Nephron (organoid): ENCODE measurements at regions not wholly inside any gene's neighbourhood (a gene's known extent, or its start where the extent isn't known, plus 50 kb on each side); places are given as distances from the start of the nearest gene placed in this dataset.

Experiments used
- H3K27ac Mint-ChIP-seq, 3 experiments: 2 replicates each; pipeline ENCODE4 v1.8.0; 2020; ENCODE audit warnings: mixed read lengths in 3 of 3, mild to moderate bottlenecking in 2 of 3, moderate library complexity in 1 of 3
- H3K27me3 Mint-ChIP-seq: 2 replicates; pipeline ENCODE4 v1.8.0; 2021; ENCODE audit warnings: low read depth, mild to moderate bottlenecking, moderate library complexity, mixed read lengths
- H3K36me3 Mint-ChIP-seq: 2 replicates; pipeline ENCODE4 v1.8.0; 2020; ENCODE audit warnings: low read depth, mixed read lengths
- H3K4me1 Mint-ChIP-seq: 2 replicates; pipeline ENCODE4 v1.8.0; 2020; ENCODE audit warnings: mixed read lengths
- H3K4me3 Mint-ChIP-seq, 3 experiments: 2 replicates each; pipeline ENCODE4 v1.8.0; 2020; ENCODE audit warnings: mild to moderate bottlenecking in 3 of 3, mixed read lengths in 3 of 3, moderate library complexity in 2 of 3
- H3K9me3 Mint-ChIP-seq: 2 replicates; pipeline ENCODE4 v1.8.0; 2020; ENCODE audit warnings: mixed read lengths
- CTCF ChIP-seq, 3 experiments: fragments of 200-600 bp; sonication (generic); IDR thresholded peaks; one replicate each; pipeline ENCODE4 v1.5.0; 2021; ENCODE audit warnings: antibody characterized with exemption in 3 of 3; ENCODE audit not compliant: unreplicated experiment in 3 of 3

- no peak overlapping the region for H3K4me3 Mint-ChIP-seq
- no peaks in the 10 kb centered on the region for H3K36me3 Mint-ChIP-seq
- no peaks in the 10 kb centered on the region for H3K27me3 Mint-ChIP-seq
- H3K4me1 Mint-ChIP-seq, result peaks cover 25% of the 10 kb centered on the region
- peak overlapping the region in 2 of 3 experiments; percentile 15 to 53 for H3K27ac Mint-ChIP-seq
- H3K9me3 Mint-ChIP-seq, result peaks cover 3% of the 10 kb centered on the region
- TF ChIP-seq CTCF (IDR thresholded peaks at IDR 0.05; ENCODE audit: unreplicated experiment in 3 of 3), result no peak
Observed at GRCh38 chr17:65312718-65313377, 175.7 kb downstream of the RGS9 start.

- Mint-ChIP-seq H3K27me3 (no peaks in the 10 kb centered on the region), H3K9me3 (peaks cover 3% of the 10 kb centered on the region), H3K27ac (no peak overlapping the region), H3K4me3 (no peak overlapping the region), H3K4me1 (peaks cover 25% of the 10 kb centered on the region), H3K36me3 (no peaks in the 10 kb centered on the region)
- TF ChIP-seq CTCF (IDR thresholded peaks at IDR 0.05; ENCODE audit: unreplicated experiment in 3 of 3), result no peak
Observed at GRCh38 chr17:65311261-65311660, 174.1 kb downstream of the RGS9 start.

- Mint-ChIP-seq H3K27ac (peak overlapping the region in 1 of 3 experiments; percentile 1), H3K4me3 (no peak overlapping the region), H3K27me3 (no peaks in the 10 kb centered on the region), H3K4me1 (peaks cover 18% of the 10 kb centered on the region), H3K36me3 (no peaks in the 10 kb centered on the region), H3K9me3 (peaks cover 5% of the 10 kb centered on the region)
- TF ChIP-seq CTCF (IDR thresholded peaks at IDR 0.05; ENCODE audit: unreplicated experiment in 3 of 3), result no peak
Observed at GRCh38 chr17:65307961-65308316, 170.8 kb downstream of the RGS9 start.

- Mint-ChIP-seq H3K4me3 (no peak overlapping the region), H3K9me3 (peaks cover 8% of the 10 kb centered on the region), H3K4me1 (peaks cover 12% of the 10 kb centered on the region), H3K27me3 (no peaks in the 10 kb centered on the region), H3K27ac (peak overlapping the region in 1 of 3 experiments; percentile 1), H3K36me3 (no peaks in the 10 kb centered on the region)
- TF ChIP-seq CTCF (IDR thresholded peaks at IDR 0.05; ENCODE audit: unreplicated experiment in 3 of 3), result no peak
Observed at GRCh38 chr17:65307081-65307960, 170.2 kb downstream of the RGS9 start.

GRCh38 chr17:65305778-65306177 is 168.6 kb downstream of the RGS9 start:
- Mint-ChIP-seq H3K27ac (no peak overlapping the region), H3K4me1 (no peaks in the 10 kb centered on the region), H3K27me3 (no peaks in the 10 kb centered on the region), H3K36me3 (no peaks in the 10 kb centered on the region), H3K4me3 (no peak overlapping the region), H3K9me3 (peaks cover 12% of the 10 kb centered on the region)
- no peak for TF ChIP-seq CTCF (IDR thresholded peaks at IDR 0.05; ENCODE audit: unreplicated experiment in 3 of 3)
